OCI-LY3 (cell line): ENCODE measurements at regions not wholly inside any gene's neighbourhood (a gene's known extent, or its start where the extent isn't known, plus 50 kb on each side); places are given as distances from the start of the nearest gene placed in this dataset.

Experiments used
- EZH2phosphoT487 ChIP-seq: fragments of 200-600 bp; shearing (Covaris generic); IDR thresholded peaks from 2 replicates; pipeline ENCODE4 v1.6.1; 2018; ENCODE audit warnings: antibody characterized with exemption, mixed run types, low read depth
- TF ChIP-seq, protein P1 (sequence below): fragments of 200-600, 300-600 bp; sonication (generic); IDR thresholded peaks from 2 replicates; pipeline ENCODE4 v1.5.1; 2014; ENCODE audit warnings: antibody characterized with exemption, low read length, low read depth

DNA sequence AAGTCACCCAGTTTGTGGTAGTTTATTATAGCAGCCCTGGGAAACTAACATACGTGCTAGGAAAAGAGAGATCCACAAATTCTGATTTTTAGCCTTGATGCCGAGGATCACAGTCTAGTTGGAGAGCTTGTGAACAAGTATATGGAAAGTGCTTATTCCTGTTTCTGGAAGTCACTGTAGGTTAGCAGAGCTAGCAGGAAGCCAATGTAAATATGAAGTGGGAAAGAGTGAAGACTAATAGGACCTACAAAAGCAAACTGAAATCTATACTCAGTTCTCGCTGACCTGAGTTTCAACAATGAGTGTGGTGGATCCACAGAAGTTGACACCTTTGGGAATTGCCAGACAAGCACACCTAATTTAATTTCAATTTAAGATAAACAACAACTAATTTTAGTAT is 254.9 kb downstream of the PLK2 start:
- TF ChIP-seq, protein P1, sequence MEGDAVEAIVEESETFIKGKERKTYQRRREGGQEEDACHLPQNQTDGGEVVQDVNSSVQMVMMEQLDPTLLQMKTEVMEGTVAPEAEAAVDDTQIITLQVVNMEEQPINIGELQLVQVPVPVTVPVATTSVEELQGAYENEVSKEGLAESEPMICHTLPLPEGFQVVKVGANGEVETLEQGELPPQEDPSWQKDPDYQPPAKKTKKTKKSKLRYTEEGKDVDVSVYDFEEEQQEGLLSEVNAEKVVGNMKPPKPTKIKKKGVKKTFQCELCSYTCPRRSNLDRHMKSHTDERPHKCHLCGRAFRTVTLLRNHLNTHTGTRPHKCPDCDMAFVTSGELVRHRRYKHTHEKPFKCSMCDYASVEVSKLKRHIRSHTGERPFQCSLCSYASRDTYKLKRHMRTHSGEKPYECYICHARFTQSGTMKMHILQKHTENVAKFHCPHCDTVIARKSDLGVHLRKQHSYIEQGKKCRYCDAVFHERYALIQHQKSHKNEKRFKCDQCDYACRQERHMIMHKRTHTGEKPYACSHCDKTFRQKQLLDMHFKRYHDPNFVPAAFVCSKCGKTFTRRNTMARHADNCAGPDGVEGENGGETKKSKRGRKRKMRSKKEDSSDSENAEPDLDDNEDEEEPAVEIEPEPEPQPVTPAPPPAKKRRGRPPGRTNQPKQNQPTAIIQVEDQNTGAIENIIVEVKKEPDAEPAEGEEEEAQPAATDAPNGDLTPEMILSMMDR, result no peak
- TF ChIP-seq EZH2phosphoT487, result no peak
